ENCODE measurements at regions not wholly inside any gene's neighbourhood (a gene's known extent, or its start where the extent isn't known, plus 50 kb on each side); places are given as distances from the start of the nearest gene placed in this dataset.

- no peak for DNase-seq (ENCODE audit: low read depth)
Observed at GRCh38 chr1:189438808-189439207, 1038.9 kb downstream of the BRINP3 start.

- no peak for DNase-seq (ENCODE audit: low read depth)
Observed at GRCh38 chr1:189463166-189463565, 1014.5 kb downstream of the BRINP3 start.

GRCh38 chr1:189496768-189497167, 980.9 kb downstream of the BRINP3 start:
- DNase-seq (ENCODE audit: low read depth): no peak

- DNase-seq (ENCODE audit: low read depth): no peak
Observed at GRCh38 chr1:189499736-189500135, 977.9 kb downstream of the BRINP3 start.

- DNase-seq (ENCODE audit: low read depth): no peak
Observed at GRCh38 chr1:189500778-189501177, 976.9 kb downstream of the BRINP3 start.

- no peak for DNase-seq (ENCODE audit: low read depth)
Observed at GRCh38 chr1:189510827-189511226, 966.8 kb downstream of the BRINP3 start.

- no peak for DNase-seq (ENCODE audit: low read depth)
Observed at GRCh38 chr1:189513091-189513490, 964.6 kb downstream of the BRINP3 start.

- no peak for DNase-seq (ENCODE audit: low read depth)
Observed at GRCh38 chr1:189522441-189522840, 955.2 kb downstream of the BRINP3 start.

GRCh38 chr1:189524501-189524900, 953.2 kb downstream of the BRINP3 start:
- no peak for DNase-seq (ENCODE audit: low read depth)

- no peak for DNase-seq (ENCODE audit: low read depth)
Observed at GRCh38 chr1:189530162-189530561, 947.5 kb downstream of the BRINP3 start.

- DNase-seq (ENCODE audit: low read depth): no peak
Observed at GRCh38 chr1:189538271-189538670, 939.4 kb downstream of the BRINP3 start.

- no peak for DNase-seq (ENCODE audit: low read depth)
Observed at GRCh38 chr1:189550498-189550897, 927.2 kb downstream of the BRINP3 start.

- DNase-seq (ENCODE audit: low read depth): no peak
Observed at GRCh38 chr1:189563784-189564183, 913.9 kb downstream of the BRINP3 start.

GRCh38 chr1:189567890-189568289, 909.8 kb downstream of the BRINP3 start:
- DNase-seq (ENCODE audit: low read depth): no peak

- no peak for DNase-seq (ENCODE audit: low read depth)
Observed at GRCh38 chr1:189596197-189596596, 881.5 kb downstream of the BRINP3 start.

GRCh38 chr1:189597083-189597482, 880.6 kb downstream of the BRINP3 start:
- no peak for DNase-seq (ENCODE audit: low read depth)

GRCh38 chr1:189605226-189605625, 872.4 kb downstream of the BRINP3 start:
- no peak for DNase-seq (ENCODE audit: low read depth)

- DNase-seq (ENCODE audit: low read depth): no peak
Observed at GRCh38 chr1:189606047-189606446, 871.6 kb downstream of the BRINP3 start.

- DNase-seq (ENCODE audit: low read depth): no peak
Observed at GRCh38 chr1:189606795-189607476, 870.7 kb downstream of the BRINP3 start.

- no peak for DNase-seq (ENCODE audit: low read depth)
Observed at GRCh38 chr1:189607477-189608096, 870.1 kb downstream of the BRINP3 start.

- no peak for DNase-seq (ENCODE audit: low read depth)
Observed at GRCh38 chr1:189609167-189609566, 868.5 kb downstream of the BRINP3 start.

GRCh38 chr1:189616893-189617292, 860.8 kb downstream of the BRINP3 start:
- DNase-seq (ENCODE audit: low read depth): no peak

GRCh38 chr1:189619682-189620332, 857.9 kb downstream of the BRINP3 start:
- no peak for DNase-seq (ENCODE audit: low read depth)
